NCI-H1417 (cell line): ENCODE measurements at regions not wholly inside any gene's neighbourhood (a gene's known extent, or its start where the extent isn't known, plus 50 kb on each side); places are given as distances from the start of the nearest gene placed in this dataset.
"Not testable (repeated sequence)": the region's sequence is repeated elsewhere in the genome, so short reads cannot be mapped to it uniquely, and the experiment has no call there.

Experiments used
- DNase-seq, 3 experiments: peaks; one replicate each; lab custom pipeline; 2025; lab: John Stamatoyannopoulos, UW

DNA sequence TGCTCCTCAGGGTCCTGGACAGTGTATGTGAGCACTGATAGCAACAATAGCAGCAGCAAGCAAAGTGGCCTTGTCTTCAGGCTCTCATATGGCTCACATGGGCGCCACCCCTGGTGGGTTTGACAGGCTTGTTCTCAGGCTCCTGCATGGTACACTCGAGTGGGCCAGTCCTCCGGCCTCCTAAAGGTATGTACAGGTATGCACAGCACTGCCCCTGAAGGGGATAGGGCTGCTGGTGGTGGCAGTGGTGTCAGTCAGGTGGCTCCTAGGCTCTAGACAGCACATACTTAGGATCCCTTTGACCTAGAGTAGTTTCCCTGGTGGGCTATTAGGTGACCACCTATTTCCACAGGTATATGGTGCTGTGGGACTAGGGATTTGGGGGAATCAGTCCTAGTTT lies 79.8 kb downstream of the LGALS9B start:
- DNase-seq: not testable (repeated sequence)

DNA sequence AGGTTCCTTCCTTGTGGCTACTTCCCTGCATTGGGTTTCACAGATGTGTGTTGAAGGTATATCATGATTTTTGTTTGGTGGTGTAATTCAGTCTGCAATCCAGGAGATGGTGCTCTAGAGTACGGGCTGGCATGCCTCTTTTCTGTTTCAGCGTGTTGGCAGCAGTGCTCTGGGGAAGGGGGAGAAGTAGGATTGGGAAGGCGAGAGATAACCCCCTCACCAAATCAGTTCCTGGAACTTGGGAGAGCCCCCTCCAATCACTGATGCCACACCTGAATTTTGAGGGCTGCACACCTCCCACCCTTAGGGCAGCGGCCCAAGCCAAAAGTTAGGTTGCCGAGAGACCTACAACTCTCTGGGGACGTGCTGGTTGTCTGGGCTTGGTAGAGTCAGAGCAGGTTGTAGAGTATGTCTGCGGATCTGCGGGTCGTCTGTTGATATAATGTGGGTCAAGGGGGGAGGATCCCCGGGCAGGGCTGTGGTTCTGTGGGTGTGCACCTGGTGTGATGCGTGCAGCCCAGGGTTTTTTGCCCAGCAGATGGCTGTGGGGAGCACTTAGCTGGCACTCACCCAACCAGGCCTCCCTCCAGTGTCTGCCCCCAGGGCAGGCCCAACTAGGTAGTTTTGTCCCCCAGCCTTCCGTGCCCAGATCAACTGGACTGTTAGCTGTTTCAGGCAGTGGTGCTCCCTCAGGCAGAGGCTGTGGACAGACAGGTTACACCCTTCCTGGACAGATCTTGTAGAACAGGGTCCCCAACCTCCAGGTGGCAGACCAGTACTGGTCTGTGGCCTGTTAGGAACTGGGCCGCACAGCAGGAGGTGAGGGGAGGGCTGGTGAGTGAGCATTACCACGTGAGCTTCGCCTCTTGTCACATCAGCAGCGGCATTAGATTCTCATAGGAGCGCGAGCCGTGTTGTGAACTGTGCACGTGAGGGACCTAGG lies 85.7 kb downstream of the LGALS9B start:
- peak; percentile 14 to 68 (median 43) for DNase-seq

DNA sequence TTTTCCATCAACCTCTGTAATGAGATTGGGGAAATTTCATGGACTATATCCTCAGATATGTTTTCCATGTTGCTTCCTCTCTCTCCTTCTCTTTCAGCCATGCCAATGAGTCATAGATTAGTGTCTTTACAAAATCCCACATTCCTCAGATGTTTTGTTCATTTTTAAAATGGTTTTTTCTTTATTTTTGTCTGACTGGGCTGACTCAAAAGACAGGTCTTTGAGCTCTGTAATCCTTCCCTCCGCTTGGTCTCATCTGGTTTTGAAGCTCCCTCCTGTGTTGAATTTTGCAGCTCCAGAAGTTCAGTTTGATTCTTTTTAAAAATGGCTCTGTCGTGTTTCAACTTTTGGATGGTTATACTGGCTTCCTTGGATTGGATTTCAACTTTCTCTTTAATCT lies 86.7 kb downstream of the LGALS9B start:
- DNase-seq: not testable (repeated sequence)

DNA sequence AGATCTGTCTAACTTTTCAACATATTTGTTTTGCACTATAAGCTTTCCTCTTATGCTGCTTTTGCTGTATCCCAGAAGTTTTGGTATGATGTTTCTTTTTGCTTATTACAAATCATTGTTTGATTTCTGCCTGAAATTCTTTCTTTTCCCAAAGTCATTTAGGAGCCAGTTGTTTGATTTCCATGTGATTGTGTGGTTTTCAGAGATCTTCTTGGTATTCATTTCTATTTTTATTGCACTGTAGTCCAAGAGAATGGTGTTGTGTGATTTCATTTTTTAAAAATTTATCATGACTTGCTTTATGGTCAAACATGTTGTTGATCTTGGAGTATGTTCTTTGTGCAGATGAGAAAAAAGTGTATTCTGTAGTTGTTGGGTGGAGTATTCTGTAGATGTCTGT lies 88.1 kb downstream of the LGALS9B start:
- not testable (repeated sequence) for DNase-seq

DNA sequence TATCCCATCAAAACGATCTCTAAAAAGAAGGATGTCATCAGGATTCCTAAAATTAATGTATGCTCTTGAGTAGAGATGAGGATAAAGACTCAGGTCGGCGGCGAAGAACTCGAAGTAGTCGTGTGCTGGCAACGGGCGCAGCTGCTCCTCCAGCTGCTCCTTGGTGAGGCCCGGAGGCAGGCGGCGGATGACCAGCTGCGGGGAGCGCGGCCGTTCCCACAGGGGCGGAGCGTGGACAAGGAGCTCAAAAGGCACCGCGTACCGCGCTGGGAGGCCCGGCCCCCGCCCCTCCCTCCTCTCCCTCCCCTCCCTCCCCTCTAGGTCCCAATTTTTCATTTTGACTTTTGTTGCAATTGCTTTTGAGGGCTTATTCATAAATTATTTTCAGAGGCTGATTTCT lies 90.7 kb downstream of the LGALS9B start:
- DNase-seq: not testable (repeated sequence)

DNA sequence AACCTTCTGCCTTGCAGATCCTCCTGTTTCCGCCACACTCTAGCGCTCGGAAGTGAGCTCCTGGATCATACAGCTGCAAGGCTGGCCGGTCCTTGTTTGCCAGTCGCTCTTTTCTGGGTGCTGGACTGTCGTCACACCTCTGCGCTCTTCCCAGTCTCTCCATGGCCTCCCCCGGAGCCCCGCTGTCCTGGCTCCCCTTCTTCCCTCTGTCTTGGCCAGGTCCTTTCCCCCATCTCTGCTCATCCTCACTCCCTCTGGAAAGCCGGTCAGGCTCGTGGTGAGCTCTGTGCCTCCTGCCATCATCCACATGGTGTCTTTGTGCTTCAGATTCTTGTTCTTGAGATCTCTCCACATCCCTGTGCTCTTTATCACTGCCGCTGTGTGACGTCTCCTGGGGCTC lies 91.6 kb downstream of the LGALS9B start:
- DNase-seq: not testable (repeated sequence)
